ENCODE measurements at regions not wholly inside any gene's neighbourhood (a gene's known extent, or its start where the extent isn't known, plus 50 kb on each side); places are given as distances from the start of the nearest gene placed in this dataset.

GRCh38 chr2:64910972-64911433, 78.2 kb upstream of the SLC1A4 start:
- Histone ChIP-seq H3K4me2 (ENCODE audit: insufficient read depth, low read length) (no peak overlapping the region), H3K79me2 (ENCODE audit: control insufficient read depth, insufficient read depth, low read length) (no peaks in the 10 kb centered on the region), H3K27ac (ENCODE audit: insufficient read depth, low read depth, low read length) (no peak overlapping the region), H3K9me1 (replicated peaks; ENCODE audit: control insufficient read depth, extremely low read depth, insufficient read depth, low read length) (no peaks in the 10 kb centered on the region), H3K36me3 (ENCODE audit: control insufficient read depth in 2 of 2, extremely low read depth in 1 of 2, insufficient read depth in 2 of 2, low read length in 2 of 2) (no peaks in the 10 kb centered on the region), H3K4me3 (replicated peaks in 1 of 3; ENCODE audit: insufficient read depth in 1 of 3, low read depth in 1 of 3, low read length in 3 of 3) (no peak overlapping the region), H3K27me3 (ENCODE audit: control insufficient read depth in 2 of 2, insufficient read depth in 2 of 2, low read length in 2 of 2) (peaks cover 4 to 15% of the 10 kb centered on the region in 2 experiments), H3K9ac (replicated peaks; ENCODE audit: extremely low read depth, insufficient read depth, low read length) (no peak overlapping the region), H4K20me1 (replicated peaks; ENCODE audit: control insufficient read depth, extremely low read depth, insufficient read depth, low read length) (no peaks in the 10 kb centered on the region), H2AFZ (ENCODE audit: low read depth, low read length) (no peak overlapping the region), H3K4me1 (ENCODE audit: control insufficient read depth, extremely low read depth, insufficient read depth, low read length) (no peaks in the 10 kb centered on the region), H3K9me3 (replicated peaks; ENCODE audit: control insufficient read depth, insufficient read depth, low read length) (no peaks in the 10 kb centered on the region)
- ChIA-PET POLR2A (no interaction called here), CTCF (no interaction called here)
- BruUV-seq (replicated peaks): no TSS peak
- TF ChIP-seq EZH2 (IDR thresholded peaks at IDR 0.05; ENCODE audit: borderline replicate concordance, low read depth, low read length, severe bottlenecking): no peak
- no peak for TF ChIP-seq POLR2A (IDR thresholded peaks at IDR 0.05; ENCODE audit: low read depth, low read length)
- TF ChIP-seq JUN (IDR thresholded peaks at IDR 0.05; ENCODE audit: borderline replicate concordance, insufficient read depth, insufficient read length, low read depth): no peak
- no peak for TF ChIP-seq MYC (IDR thresholded peaks at IDR 0.05; ENCODE audit: low read depth, low read length)
- no peak for TF ChIP-seq FOS (IDR thresholded peaks at IDR 0.05; ENCODE audit: borderline replicate concordance, insufficient read depth, low read length)
- no peak for TF ChIP-seq GATA2 (IDR thresholded peaks at IDR 0.05; ENCODE audit: insufficient read depth, insufficient read length, low read depth, low read length)
- TF ChIP-seq POLR2AphosphoS5 (IDR thresholded peaks at IDR 0.05; ENCODE audit: insufficient read depth, low read depth, low read length): no peak
- TF ChIP-seq CTCF (IDR thresholded peaks at IDR 0.05; ENCODE audit: extremely low read depth in 1 of 2, insufficient read depth in 1 of 2, low read depth in 1 of 2, low read length in 2 of 2): no peak
- TF ChIP-seq MAX (IDR thresholded peaks at IDR 0.05; ENCODE audit: insufficient read depth, insufficient read length): no peak
- FAIRE-seq: no peak
- no peak for DNase-seq (ENCODE audit: low read depth, low spot score)
- intact Hi-C loops (cut with micrococcal nuclease) (no loop called here), dilution Hi-C loops (cut with MboI; ENCODE audit: extremely low pct_ligation_motif_present, low sequenced_read_pairs) (no loop called here)

Measured in endothelial cell of umbilical vein (primary cell).